LNCAP (cell line): ENCODE measurements at regions not wholly inside any gene's neighbourhood (a gene's known extent, or its start where the extent isn't known, plus 50 kb on each side); places are given as distances from the start of the nearest gene placed in this dataset.

Experiments
- CTCF ChIP-seq: fragments of 450-650 bp; IDR thresholded peaks from 2 replicates; pipeline ENCODE4 v1.5.1; 2017; ENCODE audit warnings: mild to moderate bottlenecking

- TF ChIP-seq CTCF: no peak
Measured at GRCh38 chr9:88933607-88934379, 57.5 kb upstream of the S1PR3 start.

- no peak for TF ChIP-seq CTCF
Measured at GRCh38 chr9:88934876-88935535, 56.3 kb upstream of the S1PR3 start.

GRCh38 chr9:88936132-88936531, 55.1 kb upstream of the S1PR3 start:
- TF ChIP-seq CTCF: no peak

GRCh38 chr9:88936668-88937067, 54.6 kb upstream of the S1PR3 start:
- TF ChIP-seq CTCF: no peak

- no peak for TF ChIP-seq CTCF
Measured at GRCh38 chr9:88937248-88937647, 54.0 kb upstream of the S1PR3 start.

- TF ChIP-seq CTCF: no peak
Measured at GRCh38 chr9:88938189-88938588, 53.1 kb upstream of the S1PR3 start.
